Activated naive CD4-positive, alpha-beta T cell treated with anti-CD3 and anti-CD28 coated beads, Interleukin-2, amount 10 ng/mL, durations not matched to agents 7 days and 5 days (primary cell): ENCODE measurements at regions not wholly inside any gene's neighbourhood (a gene's known extent, or its start where the extent isn't known, plus 50 kb on each side); places are given as distances from the start of the nearest gene placed in this dataset.

ENCODE experiments used
- CTCF ChIA-PET: fragments of 350-600 bp; sonication (Branson Sonifier 250); formaldehyde crosslinking; loops from one replicate; lab custom pipeline; 2021; ENCODE audit warnings: antibody characterized with exemption; lab: Charles Lee
- DNase-seq: peaks from one replicate; pipeline ENCODE4 v3.0.0-alpha.2; 2020
- H3K27ac Mint-ChIP-seq: one replicate; pipeline ENCODE4 v1.8.0; 2021; ENCODE audit warnings: mild to moderate bottlenecking, moderate library complexity, mixed read lengths
- H3K27me3 Mint-ChIP-seq: one replicate; pipeline ENCODE4 v1.8.0; 2021; ENCODE audit warnings: mild to moderate bottlenecking, mixed read lengths
- H3K36me3 Mint-ChIP-seq: one replicate; pipeline ENCODE4 v1.8.0; 2021; ENCODE audit warnings: mixed read lengths
- H3K4me1 Mint-ChIP-seq: one replicate; pipeline ENCODE4 v1.8.0; 2021; ENCODE audit warnings: mixed read lengths
- H3K4me3 Mint-ChIP-seq: one replicate; pipeline ENCODE4 v1.8.0; 2021; ENCODE audit warnings: mild to moderate bottlenecking, moderate library complexity, mixed read lengths
- H3K9me3 Mint-ChIP-seq: one replicate; pipeline ENCODE4 v1.8.0; 2021; ENCODE audit warnings: mixed read lengths

DNA sequence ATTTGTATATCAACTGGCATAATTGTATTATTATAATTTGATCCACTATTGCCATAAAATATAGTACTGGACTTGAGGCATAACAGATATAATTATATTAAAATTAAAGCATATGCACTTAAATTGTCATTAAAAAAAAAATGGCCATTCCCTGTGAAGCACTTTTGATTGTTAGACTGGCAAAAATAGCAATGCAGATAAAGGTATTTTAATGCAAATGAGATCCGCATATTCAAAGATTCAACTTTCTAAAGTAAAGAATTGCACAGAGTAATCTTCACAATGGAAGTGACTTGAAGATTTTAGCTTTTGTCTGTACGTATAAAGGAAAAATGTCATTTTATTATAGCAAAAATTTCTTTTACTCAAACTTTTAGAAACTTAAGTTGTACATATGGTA, 871.8 kb upstream of the PABPC4L start:
- no peaks in the 10 kb centered on the region for H3K4me1 Mint-ChIP-seq
- H3K36me3 Mint-ChIP-seq = no peaks in the 10 kb centered on the region
- H3K27me3 Mint-ChIP-seq = no peaks in the 10 kb centered on the region
- no peak overlapping the region for H3K4me3 Mint-ChIP-seq
- no peak overlapping the region for H3K27ac Mint-ChIP-seq
- DNase-seq = no peak
- H3K9me3 Mint-ChIP-seq = peaks cover 16% of the 10 kb centered on the region
- CTCF ChIA-PET = no interaction called here

GRCh38 chr4:135072553-135072952, 871.0 kb upstream of the PABPC4L start:
- CTCF ChIA-PET = no interaction called here
- H3K4me1 Mint-ChIP-seq = no peaks in the 10 kb centered on the region
- DNase-seq = no peak
- peaks cover 8% of the 10 kb centered on the region for H3K9me3 Mint-ChIP-seq
- H3K36me3 Mint-ChIP-seq = no peaks in the 10 kb centered on the region
- no peak overlapping the region for H3K27ac Mint-ChIP-seq
- no peaks in the 10 kb centered on the region for H3K27me3 Mint-ChIP-seq
- no peak overlapping the region for H3K4me3 Mint-ChIP-seq

DNA sequence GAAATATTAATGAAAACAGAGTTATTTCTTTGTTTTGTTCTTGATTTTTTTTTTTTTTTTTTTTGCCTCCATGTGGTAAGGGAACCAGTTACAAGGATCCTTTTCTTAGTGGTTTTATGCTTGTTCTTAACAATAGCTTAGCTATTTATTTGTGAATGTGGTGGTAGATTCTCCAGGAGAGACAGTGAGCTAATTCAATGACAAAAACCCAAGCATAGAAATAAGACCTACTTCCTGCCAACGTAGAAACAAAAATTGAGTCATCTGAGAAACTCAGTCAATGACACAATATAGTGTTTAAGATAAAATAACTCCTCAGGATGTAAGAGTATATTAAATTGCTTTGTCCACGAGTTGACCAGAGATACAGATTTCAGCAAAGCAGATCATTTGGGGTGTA, 863.8 kb upstream of the PABPC4L start:
- H3K36me3 Mint-ChIP-seq = no peaks in the 10 kb centered on the region
- H3K27ac Mint-ChIP-seq = no peak overlapping the region
- peaks cover 7% of the 10 kb centered on the region for H3K9me3 Mint-ChIP-seq
- H3K4me3 Mint-ChIP-seq = no peak overlapping the region
- no peaks in the 10 kb centered on the region for H3K27me3 Mint-ChIP-seq
- no peaks in the 10 kb centered on the region for H3K4me1 Mint-ChIP-seq
- CTCF ChIA-PET = no interaction called here
- no peak for DNase-seq

- DNase-seq = no peak
- no peaks in the 10 kb centered on the region for H3K36me3 Mint-ChIP-seq
- H3K4me3 Mint-ChIP-seq = no peak overlapping the region
- no peaks in the 10 kb centered on the region for H3K4me1 Mint-ChIP-seq
- no peaks in the 10 kb centered on the region for H3K9me3 Mint-ChIP-seq
- no peak overlapping the region for H3K27ac Mint-ChIP-seq
- CTCF ChIA-PET = no interaction called here
- H3K27me3 Mint-ChIP-seq = no peaks in the 10 kb centered on the region
Measured at GRCh38 chr4:135050086-135050717, 848.6 kb upstream of the PABPC4L start.

- no peak for DNase-seq
- CTCF ChIA-PET = no interaction called here
- Mint-ChIP-seq H3K9me3 (peaks cover 5% of the 10 kb centered on the region), H3K4me1 (no peaks in the 10 kb centered on the region), H3K36me3 (no peaks in the 10 kb centered on the region), H3K4me3 (no peak overlapping the region), H3K27me3 (no peaks in the 10 kb centered on the region), H3K27ac (no peak overlapping the region)
Measured at GRCh38 chr4:135032670-135033069, 831.1 kb upstream of the PABPC4L start.

DNA sequence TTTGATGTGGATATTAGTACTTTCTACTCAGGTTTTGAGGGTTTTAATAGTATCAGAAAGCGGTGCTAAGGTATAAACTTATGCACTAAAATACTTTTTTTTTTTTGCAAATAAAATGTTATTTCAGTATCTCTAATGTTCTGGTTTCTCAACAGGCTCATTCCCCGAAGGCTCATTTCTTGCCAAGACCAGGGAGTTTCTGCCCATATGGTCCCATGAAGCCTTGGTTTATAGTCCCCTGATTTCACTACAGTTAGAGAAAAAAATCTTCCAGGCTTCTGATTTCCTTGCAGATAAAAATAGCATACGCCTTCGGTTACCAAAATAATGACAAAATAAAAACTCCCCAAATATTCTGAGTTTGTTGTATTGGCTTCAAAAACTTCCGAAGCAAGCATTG, 814.2 kb upstream of the PABPC4L start:
- H3K4me1 Mint-ChIP-seq = no peaks in the 10 kb centered on the region
- H3K4me3 Mint-ChIP-seq = no peak overlapping the region
- H3K27me3 Mint-ChIP-seq = no peaks in the 10 kb centered on the region
- peaks cover 5% of the 10 kb centered on the region for H3K9me3 Mint-ChIP-seq
- no peak for DNase-seq
- H3K27ac Mint-ChIP-seq = no peak overlapping the region
- CTCF ChIA-PET = no interaction called here
- H3K36me3 Mint-ChIP-seq = no peaks in the 10 kb centered on the region

DNA sequence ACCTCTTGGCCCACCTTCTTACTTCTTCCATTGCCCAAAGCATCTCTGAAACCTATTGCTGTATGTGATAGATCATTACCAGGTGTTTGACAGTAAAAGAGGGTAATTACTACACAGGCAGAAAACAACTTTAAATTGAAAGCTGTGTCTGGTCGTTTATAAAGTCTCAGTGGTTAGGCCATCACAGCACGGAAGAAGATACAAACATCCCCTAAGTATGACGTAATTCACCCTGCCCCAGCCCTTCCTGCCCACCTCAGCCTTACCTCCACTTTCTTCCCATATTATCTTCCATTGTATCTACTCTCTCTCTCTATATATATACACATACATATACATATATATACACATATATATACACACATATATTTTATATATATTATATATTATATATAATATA, 805.8 kb upstream of the PABPC4L start:
- CTCF ChIA-PET = no interaction called here
- Mint-ChIP-seq H3K36me3 (no peaks in the 10 kb centered on the region), H3K4me1 (no peaks in the 10 kb centered on the region), H3K27ac (no peak overlapping the region), H3K27me3 (no peaks in the 10 kb centered on the region), H3K9me3 (no peaks in the 10 kb centered on the region), H3K4me3 (no peak overlapping the region)
- DNase-seq = no peak

GRCh38 chr4:134999169-134999568, 797.6 kb upstream of the PABPC4L start:
- Mint-ChIP-seq H3K4me3 (no peak overlapping the region), H3K4me1 (no peaks in the 10 kb centered on the region), H3K27ac (no peak overlapping the region), H3K27me3 (no peaks in the 10 kb centered on the region), H3K36me3 (no peaks in the 10 kb centered on the region), H3K9me3 (no peaks in the 10 kb centered on the region)
- DNase-seq = no peak
- CTCF ChIA-PET = no interaction called here

GRCh38 chr4:134961963-134962362, 760.4 kb upstream of the PABPC4L start:
- Mint-ChIP-seq H3K27ac (no peak overlapping the region), H3K27me3 (no peaks in the 10 kb centered on the region), H3K36me3 (no peaks in the 10 kb centered on the region), H3K4me1 (no peaks in the 10 kb centered on the region), H3K9me3 (peaks cover 5% of the 10 kb centered on the region), H3K4me3 (no peak overlapping the region)
- CTCF ChIA-PET = no interaction called here
- no peak for DNase-seq

DNA sequence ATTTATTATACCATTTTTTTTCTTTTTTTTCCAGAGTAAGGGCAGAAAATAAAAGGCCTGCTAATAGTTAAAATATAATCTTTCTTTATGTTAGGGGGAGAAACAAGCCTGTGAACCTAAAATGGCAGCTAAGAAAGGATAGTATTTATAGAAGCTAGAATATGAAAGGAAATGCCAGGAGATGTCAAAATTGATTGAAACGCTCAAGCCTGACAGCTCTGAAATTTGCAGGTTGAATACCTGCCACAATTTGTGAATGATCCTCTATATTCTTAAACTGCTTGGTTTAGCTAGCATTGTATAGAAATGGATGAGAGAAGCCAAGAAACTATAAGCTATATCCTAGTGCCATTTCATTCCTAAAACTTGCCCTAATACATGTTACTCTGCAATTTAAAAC, 757.3 kb upstream of the PABPC4L start:
- H3K36me3 Mint-ChIP-seq = no peaks in the 10 kb centered on the region
- H3K27me3 Mint-ChIP-seq = no peaks in the 10 kb centered on the region
- CTCF ChIA-PET = no interaction called here
- no peak overlapping the region for H3K4me3 Mint-ChIP-seq
- H3K4me1 Mint-ChIP-seq = no peaks in the 10 kb centered on the region
- no peak overlapping the region for H3K27ac Mint-ChIP-seq
- no peak for DNase-seq
- H3K9me3 Mint-ChIP-seq = peaks cover 3% of the 10 kb centered on the region

- Mint-ChIP-seq H3K4me3 (no peak overlapping the region), H3K4me1 (no peaks in the 10 kb centered on the region), H3K27ac (no peak overlapping the region), H3K27me3 (no peaks in the 10 kb centered on the region), H3K9me3 (peaks cover 6% of the 10 kb centered on the region), H3K36me3 (no peaks in the 10 kb centered on the region)
- no peak for DNase-seq
- CTCF ChIA-PET = no interaction called here
Measured at GRCh38 chr4:134955059-134955458, 753.5 kb upstream of the PABPC4L start.

GRCh38 chr4:134952775-134953174, 751.2 kb upstream of the PABPC4L start:
- no peaks in the 10 kb centered on the region for H3K36me3 Mint-ChIP-seq
- H3K9me3 Mint-ChIP-seq = peaks cover 6% of the 10 kb centered on the region
- CTCF ChIA-PET = no interaction called here
- DNase-seq = no peak
- no peak overlapping the region for H3K4me3 Mint-ChIP-seq
- no peak overlapping the region for H3K27ac Mint-ChIP-seq
- no peaks in the 10 kb centered on the region for H3K4me1 Mint-ChIP-seq
- H3K27me3 Mint-ChIP-seq = no peaks in the 10 kb centered on the region

DNA sequence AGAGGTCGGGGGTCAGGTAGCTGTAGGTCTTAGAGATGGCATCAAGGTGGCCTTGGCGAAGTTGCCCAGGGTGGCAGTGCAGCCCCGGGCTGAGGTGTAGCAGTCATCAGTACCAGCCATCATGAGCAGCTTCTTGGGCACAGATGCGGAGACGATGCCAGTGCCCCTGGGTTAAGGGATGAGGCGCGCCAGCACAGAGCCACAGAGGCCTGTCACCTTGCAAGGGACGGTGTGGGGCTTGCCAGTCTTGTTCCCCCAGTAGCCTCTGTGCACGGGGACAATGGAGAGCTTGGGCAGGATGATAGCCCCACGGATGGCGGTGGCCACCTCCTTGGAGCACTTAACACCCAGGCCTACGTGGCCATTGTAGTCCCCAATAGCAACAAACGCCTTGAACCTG, 750.7 kb upstream of the PABPC4L start:
- Mint-ChIP-seq H3K27ac (no peak overlapping the region), H3K27me3 (no peaks in the 10 kb centered on the region), H3K9me3 (peaks cover 6% of the 10 kb centered on the region), H3K36me3 (no peaks in the 10 kb centered on the region), H3K4me1 (no peaks in the 10 kb centered on the region), H3K4me3 (no peak overlapping the region)
- DNase-seq = no peak
- CTCF ChIA-PET = no interaction called here

DNA sequence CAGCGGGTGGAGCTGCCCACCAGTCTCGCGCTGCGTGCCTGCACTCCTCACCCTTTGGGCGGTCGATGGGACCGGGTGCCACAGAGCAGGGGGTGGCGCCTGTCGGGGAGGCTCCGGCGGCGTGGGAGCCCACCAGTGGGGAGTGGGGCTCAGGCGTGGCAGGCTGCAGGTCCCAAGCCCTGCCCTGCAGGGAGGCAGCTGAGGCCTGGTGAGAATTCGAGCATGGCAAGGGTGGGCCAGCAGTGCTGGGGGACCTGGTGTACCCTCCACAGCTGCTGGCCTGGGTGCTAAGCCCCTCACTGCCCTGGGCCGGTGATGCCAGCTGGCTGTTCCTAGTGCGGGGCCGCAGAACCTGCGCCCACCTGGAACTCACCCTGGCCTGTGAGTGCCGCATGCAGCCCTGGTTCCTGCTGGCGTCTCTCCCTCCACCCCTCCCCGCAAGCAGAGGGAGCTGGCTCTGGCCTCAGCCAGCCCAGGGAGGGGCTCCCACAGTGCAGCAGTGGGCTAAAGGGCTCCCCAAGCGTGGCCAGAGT, 746.6 kb upstream of the PABPC4L start:
- no peak overlapping the region for H3K27ac Mint-ChIP-seq
- H3K4me1 Mint-ChIP-seq = no peaks in the 10 kb centered on the region
- no peaks in the 10 kb centered on the region for H3K27me3 Mint-ChIP-seq
- no peaks in the 10 kb centered on the region for H3K9me3 Mint-ChIP-seq
- CTCF ChIA-PET = no interaction called here
- no peak for DNase-seq
- no peaks in the 10 kb centered on the region for H3K36me3 Mint-ChIP-seq
- H3K4me3 Mint-ChIP-seq = no peak overlapping the region

DNA sequence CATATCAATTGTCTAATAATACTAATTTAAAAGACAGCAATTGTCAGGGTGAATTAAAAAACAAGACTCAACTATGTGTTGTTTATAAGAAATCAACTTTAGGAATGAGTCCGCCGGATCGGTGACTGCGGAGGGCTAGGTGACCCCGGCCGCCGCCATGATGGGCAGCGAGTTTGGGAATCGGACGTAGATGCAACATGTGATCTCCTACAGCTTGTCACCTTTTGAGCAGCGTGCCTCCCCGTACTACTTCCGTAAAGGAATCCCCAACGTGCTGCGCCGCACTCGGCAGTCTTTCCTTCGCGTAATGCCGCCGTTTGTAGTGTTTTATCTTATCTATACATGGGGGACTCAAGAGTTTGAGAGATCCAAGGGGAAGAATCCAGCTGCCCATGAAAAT, 742.5 kb upstream of the PABPC4L start:
- CTCF ChIA-PET = no interaction called here
- no peaks in the 10 kb centered on the region for H3K4me1 Mint-ChIP-seq
- DNase-seq = no peak
- no peaks in the 10 kb centered on the region for H3K36me3 Mint-ChIP-seq
- no peak overlapping the region for H3K27ac Mint-ChIP-seq
- no peaks in the 10 kb centered on the region for H3K27me3 Mint-ChIP-seq
- no peak overlapping the region for H3K4me3 Mint-ChIP-seq
- no peaks in the 10 kb centered on the region for H3K9me3 Mint-ChIP-seq
